CD4-positive, alpha-beta T cell treated with Interleukin-17A for 1 hour (primary cell): ENCODE measurements at regions not wholly inside any gene's neighbourhood (a gene's known extent, or its start where the extent isn't known, plus 50 kb on each side); places are given as distances from the start of the nearest gene placed in this dataset.
"Not testable (repeated sequence)": the region's sequence is repeated elsewhere in the genome, so short reads cannot be mapped to it uniquely, and the experiment has no call there.

Experiments used
- DNase-seq: peaks from one replicate; pipeline ENCODE4 v3.0.0-alpha.2; 2020

DNA sequence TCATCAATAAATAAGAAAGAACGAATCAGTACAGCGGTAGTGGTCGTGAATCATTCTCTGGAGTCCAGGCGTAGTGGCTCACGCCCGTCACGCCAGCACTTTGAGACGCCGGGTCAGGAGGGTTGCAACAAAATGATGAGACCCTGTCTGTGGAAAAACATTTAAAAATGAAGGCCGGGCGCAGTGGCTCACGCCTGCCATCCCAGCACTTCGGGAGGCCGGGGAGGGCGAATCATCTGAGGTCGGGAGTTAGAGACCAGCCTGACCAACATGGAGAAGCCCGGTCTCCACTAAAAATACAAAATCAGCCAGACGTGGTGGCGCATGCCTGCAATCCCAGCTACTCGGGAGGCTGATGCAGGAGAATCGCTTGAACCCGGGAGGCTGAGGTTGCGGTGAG, 111.8 kb upstream of the ANKRD30BL start:
- DNase-seq = not testable (repeated sequence)

DNA sequence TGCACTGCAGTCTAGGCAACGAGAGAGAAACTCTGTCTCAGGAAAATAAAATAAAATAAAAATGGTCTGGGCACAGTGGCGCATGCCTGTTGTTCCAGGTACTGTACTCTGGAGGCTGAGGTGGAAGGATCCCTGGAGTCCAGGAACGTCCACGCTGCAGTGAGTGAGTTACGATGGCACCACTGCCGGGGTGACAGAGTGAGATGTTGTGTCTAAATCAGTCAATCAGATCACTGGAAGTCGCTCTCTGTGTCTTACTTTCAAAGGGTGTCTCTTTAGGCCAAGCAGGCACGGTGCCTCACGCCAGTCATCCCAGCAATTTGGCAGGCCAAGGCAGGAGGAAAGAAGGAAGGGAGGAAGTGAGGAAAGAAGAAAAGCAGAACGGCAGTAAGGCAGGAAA, 112.2 kb upstream of the ANKRD30BL start:
- no peak for DNase-seq

DNA sequence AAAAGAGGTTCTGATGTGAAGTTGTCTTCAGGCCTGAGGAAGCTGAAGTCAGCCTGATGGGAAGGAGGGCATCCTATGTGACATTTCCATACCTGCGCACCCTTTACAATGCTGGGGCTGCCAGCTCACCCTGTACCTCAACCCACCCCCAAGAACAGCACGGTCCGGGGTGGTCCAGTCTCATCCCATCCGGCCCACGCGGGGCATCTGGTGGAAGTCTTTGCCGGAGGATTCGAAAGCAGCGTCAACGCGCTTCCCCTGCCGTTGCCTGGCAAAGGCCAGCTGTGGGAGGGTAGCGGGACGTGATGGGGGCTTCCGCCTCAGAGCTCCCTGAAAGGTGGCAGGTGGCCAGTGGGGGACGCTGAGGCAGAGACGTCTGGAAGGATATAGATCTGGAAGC, 113.6 kb upstream of the ANKRD30BL start:
- DNase-seq = no peak

DNA sequence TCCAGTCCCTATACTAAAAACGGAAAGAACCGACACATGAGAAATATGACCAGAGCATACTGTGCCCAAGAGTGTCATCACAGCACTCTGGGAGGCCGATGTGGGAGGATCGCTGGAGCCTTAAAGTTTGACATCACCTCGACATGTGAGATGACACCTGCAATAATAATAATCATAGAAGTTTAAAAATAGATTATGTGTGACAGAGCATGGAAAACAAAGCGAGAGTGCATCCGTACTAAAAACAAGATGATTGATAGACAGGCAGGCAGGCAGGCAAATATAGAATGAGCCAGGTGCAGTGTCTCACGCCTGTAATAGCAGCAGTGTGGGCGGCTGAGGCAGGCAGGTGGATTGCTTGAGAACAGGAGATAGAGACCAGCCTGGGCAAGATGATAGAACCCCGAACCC, 114.8 kb upstream of the ANKRD30BL start:
- DNase-seq = no peak

DNA sequence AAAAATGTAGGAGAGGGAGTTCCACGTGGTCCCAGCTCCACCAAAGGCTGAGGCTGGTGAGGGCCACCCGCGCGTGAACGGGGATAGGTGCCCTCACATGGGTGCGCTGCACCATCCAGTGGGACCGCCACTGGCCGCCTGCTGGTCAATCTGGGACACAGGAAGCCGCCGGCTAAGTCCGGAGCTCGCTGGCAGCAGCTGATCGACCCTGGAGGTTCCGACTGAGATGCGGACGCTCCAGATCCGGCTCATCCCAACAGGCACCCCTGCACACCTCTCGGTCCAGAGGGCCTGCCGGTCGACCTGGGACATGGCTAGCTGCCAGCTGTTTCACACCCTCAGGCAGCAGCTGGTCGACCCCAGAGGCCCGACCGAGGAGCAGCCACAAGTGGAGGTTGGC, 116.5 kb upstream of the ANKRD30BL start:
- DNase-seq = no peak

DNA sequence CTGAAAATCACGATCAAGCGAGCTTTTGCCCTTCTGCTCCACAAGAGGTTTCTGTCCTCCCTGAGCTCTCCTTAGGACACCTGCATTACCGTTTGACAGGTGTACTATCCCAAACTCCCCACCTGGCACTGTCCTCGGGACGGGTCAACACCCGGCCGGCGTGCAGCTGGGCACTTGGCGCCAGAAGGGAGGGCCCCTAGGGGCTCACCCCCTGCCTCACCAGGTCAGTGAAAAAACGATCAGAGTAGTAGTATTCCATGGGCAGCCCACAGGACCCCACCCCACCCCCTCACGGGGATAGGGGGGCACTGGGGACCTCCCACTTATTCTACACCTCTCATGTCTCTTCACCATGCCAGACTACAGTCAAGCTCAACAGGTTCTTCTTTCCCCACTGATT, 117.6 kb upstream of the ANKRD30BL start:
- no peak for DNase-seq

DNA sequence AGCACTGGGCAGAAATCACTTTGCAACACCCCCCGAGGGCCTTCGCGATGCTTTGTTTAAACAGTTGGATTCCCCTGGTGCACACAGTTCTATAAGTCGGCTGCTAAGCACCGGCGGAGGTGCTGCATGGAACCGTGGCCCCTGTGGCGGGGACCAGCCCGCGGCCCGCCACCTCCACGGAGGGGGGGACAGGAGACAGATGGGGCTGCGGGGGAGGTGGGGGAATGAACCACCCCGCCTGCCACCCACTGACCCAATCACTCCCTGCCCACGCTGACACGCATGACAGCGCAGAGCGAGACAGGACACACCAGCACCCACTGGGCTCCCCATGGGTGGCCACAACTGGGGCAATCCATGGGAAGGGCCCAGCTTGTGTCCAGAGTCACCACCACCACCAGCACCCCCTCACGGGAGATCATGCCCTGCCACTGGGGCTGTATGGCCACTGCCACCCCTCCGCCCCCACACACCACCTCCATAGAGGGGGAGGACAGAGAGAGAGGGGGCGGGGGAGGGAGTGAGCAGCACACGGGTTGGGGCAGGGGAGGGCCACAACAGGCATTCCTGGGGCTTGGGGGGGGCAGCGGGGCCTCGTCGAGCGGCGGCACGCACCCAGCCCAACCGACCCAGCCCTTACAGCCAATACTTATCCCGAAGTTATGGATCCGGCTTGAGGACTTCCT, 118.3 kb upstream of the ANKRD30BL start:
- DNase-seq = no peak

DNA sequence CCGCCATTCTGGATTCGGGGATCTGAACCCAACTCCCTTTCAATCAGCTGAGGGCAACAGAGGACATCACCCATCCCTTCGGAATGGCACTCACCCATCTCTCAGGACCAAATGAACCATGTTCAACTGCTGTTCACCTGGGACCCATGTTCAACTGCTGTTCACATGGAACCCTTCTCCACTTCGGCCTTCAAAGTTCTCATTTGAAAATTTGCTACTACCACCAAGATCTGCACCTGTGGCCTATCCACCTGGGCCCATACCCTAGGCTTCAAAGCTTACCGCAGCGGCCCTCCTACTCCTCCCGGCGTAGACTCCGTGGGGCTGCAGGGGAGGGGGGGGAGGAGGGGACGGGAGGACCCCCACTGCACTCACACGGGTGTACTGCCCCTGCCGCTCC, 119.2 kb upstream of the ANKRD30BL start:
- DNase-seq = no peak

DNA sequence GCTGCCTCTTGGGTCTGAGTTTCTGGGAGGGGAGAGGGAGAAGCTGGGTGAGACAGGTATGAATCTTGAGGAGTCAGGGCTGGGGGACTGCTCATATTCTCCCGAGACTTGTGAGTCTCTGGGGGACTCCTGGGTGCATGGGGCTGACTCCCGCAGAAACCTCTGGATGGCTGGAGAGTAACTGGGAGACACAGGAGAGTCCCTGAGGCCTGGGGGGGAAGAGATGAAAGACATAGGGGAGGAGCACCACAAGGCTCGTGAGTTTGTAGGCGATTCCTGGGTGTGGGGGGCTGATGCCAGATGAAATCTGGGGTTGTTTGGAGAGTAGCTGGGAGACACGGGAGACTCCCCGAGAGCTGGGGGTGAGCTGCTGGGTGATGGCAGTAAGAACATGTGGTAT, 120.4 kb upstream of the ANKRD30BL start:
- not testable (repeated sequence) for DNase-seq

DNA sequence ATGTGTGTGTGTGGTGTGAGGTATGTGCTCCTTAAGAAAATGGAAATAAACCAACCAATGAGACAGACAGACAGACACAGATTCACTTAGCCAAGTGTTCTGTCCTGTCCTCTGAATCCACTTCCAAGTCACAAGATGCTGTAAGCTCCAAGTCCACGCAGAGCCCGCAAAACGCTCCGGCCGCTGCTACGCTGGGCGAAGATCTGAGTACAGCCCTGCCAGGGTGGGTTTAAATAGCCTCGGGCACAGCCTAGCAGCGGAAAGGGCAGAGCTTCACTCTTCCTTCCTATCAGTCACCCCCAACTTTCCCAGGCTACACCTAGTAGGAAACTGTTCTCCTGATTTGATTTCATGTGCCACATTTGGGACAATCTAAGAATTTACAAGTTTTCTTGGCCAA, 121.2 kb upstream of the ANKRD30BL start:
- DNase-seq = no peak

DNA sequence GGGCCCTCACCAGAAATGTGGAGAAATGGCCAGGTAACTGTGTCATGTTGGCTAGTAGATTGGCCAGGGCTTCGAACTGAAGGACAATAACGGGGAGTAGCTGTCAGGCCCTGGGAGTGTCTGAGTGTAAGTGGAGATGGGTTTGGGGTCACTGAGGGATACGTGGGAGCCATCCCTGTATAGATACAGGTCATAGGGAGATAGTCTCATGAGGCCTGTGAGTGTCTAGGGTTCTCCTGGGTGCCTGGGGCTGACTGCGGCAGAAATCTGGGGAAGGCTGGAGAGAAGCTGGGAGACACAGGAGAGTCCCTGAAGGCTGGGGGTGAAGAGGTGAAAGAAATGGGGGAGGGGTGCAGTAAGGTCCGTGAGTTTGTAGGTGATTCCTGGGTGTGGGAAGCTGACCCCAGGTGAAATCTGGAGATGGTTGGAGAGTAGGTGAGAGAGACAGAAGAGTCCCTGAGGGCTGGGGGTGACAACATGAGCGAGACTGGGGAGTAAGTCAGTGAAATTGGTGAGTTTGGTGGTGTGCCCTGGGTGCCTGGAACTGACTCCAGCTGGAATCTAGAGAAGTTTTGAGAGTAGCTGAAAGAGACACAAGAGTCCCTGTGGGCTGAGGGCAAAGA, 124.6 kb upstream of the ANKRD30BL start:
- DNase-seq = not testable (repeated sequence)

DNA sequence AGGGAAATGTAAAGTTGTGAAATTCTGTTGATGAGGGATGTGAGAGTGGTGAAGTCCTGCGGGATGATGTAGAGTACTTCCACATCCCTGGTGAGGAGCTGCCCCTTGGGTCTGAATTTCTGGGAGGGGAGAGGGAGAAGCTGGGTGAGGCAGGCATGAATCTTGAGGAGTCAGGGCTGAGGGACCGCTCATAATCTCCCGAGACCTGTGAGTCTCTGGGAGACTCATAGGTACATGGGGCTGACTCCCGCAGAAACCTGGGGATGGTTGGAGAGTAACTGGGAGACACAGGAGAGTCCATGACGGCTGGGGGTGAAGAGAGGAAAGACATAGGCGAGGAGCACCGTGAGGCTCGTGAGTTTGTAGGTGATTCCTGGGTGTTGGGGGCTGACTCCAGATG, 126.2 kb upstream of the ANKRD30BL start:
- DNase-seq = not testable (repeated sequence)

DNA sequence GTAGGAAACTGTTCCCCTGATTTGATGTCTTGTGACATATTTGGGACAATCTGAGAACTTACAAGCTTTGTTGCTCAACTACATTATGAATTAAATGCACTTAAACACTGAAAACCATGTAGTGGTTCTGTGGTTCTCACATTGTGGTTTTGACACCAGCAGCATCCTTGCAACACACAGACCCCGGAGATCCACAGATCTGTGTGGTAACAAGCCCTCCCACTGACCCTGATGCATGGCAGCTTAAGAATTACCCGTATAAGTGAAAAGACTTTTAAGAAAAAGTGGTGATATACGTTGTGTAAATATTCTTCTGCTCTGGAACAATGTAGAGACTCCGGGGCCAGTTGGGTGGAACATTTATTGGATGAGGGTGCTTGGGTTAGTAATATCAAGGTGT, 127.4 kb upstream of the ANKRD30BL start:
- not testable (repeated sequence) for DNase-seq

DNA sequence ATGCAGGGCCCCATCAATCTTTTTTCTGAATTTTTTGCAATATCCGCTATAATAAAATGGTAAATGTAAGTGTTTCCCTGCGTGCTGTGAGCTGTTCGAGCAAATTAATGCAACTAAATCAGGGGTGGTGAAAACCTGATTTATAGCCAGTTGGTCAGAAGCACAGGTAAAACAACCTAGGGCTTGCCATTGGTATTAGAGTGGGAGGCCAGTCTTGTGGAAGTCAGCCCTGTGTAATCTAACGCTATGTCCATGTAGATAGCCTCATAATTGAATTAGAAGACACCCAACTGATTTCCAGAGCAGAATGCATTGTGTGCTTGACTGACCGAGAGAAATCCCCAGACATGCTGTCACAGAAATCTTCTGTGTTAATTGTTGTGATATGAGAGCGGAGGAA, 126.8 kb upstream of the GPR39 start:
- not testable (repeated sequence) for DNase-seq

DNA sequence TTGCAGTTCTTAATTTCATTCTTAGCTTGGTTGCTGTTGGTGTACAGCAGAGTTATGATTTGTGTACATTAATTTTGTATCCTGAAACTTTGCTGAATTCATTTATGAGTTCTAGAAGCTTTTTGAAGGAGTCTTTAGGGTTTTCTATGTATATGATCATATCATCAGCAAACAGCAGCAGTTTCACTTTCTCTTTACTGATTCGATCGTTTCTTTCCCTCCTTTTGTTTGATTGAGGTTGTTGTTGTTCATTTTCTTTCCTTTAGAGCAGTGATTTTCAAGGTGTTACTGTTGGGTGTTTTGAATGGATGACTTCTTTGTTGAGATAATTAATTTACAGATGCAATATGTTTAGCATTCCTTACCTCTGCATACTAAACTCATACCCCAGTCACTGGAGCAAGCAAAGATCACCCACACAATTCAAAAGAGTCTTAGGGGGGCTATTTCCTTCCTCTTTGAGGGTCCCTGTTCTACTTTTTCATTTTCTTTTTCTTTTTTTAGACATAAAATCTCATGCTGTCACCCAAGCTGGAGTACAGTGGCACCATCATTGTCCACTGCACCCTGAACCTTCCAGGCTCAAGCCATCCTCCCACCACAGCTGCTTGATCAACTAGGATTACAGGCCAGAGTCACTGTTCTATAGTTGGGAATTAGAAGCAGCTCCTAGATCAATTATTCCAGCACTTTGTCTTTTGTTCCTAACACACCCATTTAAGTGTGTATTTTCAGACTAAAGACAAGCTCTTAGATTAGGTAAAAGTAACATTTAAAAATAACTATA, 115.8 kb upstream of the GPR39 start:
- DNase-seq = not testable (repeated sequence)

DNA sequence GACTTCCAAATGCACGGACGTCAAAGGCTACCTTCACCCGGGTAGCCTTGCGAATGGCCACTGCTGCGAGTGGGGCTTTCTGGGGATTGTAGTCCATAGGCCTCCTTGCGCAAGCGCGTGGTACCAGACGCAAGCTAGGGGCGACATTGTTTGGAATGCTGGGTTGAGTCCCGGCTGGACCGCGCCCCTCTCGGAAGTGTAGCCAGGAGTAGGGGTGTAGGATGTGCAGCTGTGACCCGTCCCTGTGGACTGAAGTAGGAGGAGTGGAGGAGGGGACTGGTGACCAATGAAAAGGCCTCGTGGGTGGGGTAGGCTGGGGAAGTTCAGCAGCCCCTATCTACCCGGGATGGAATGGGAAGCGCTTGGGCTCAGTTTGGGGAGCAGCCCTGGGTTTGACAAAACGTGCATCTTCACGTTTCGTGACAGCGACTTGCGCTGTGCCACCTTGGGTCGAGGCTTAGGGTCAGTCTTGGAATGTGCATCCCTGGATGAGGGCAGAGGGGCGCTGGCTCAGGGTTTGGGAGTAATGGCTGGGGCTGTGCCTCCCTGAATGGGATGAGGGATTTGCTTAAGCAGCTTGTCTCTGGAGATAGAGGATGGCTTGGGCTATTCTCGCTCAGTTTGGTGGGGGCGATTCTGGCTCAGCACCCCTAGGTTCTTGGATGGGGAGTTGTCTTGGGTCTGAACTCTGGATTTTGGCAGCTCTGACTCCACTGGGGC, 111.8 kb upstream of the GPR39 start:
- DNase-seq = not testable (repeated sequence)

DNA sequence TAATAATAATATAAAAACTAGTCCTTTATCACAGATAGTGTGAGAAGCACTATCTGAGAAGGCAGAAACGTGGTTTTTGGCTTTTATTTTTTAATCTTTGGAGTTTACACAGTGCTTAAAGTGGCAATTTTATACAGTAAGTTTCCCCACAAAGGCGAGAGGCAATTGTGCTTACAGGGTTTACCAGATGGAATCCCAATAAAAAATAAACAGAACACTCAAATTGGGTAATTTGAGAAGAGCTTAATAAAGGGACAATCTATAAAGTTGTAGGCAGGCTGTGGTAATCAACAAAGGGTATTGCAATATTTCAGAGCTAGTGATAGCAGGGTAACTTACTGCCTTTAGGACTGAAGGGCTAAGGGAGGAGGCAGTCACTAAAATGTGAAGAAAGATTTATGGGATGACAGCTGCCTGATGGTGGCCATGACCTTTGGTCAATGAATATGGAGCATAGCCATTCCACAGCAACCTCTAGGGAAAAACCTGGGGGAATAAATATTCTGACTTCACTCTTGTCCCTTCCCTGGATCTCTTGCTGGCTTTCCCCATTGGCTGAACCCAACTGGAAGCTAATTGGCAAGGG, 108.9 kb upstream of the GPR39 start:
- DNase-seq = not testable (repeated sequence)

DNA sequence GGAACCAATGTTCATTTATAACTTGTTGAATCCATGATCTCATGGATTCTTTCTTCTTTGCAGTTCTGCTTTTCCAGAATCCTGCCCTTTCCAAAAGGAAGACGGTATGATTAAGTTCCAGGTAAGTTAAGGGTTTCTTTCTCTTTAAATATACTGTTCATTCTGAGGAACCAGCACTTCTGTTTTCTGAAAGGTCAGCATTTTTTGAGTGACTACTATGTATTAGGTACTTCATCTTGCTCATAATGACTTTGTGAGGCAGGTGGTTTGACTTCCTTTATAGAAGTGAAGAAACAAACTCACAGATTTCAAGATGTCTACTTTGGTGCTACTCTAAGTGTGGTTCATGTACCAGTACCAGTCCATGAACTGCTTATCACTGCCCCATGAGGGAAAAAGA, 107.4 kb upstream of the GPR39 start:
- not testable (repeated sequence) for DNase-seq

DNA sequence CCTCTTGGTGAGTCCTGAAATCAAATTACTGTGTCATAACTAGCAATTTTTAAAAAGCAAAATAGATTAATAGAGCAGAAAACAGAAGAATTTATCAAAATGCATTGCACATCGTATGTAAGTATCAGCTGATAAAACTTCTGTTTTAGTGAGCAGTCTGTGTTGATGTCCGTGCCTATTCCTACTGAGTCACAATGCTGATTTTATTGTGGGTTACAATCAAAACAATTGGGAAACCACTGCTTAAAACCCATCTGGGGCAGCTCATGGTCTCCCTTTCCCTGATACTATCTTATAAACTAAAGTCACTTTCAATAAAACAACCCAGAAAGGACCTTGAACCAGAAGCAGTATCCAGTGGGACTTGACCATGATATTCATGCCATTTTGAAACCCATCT, 101.1 kb upstream of the GPR39 start:
- not testable (repeated sequence) for DNase-seq

DNA sequence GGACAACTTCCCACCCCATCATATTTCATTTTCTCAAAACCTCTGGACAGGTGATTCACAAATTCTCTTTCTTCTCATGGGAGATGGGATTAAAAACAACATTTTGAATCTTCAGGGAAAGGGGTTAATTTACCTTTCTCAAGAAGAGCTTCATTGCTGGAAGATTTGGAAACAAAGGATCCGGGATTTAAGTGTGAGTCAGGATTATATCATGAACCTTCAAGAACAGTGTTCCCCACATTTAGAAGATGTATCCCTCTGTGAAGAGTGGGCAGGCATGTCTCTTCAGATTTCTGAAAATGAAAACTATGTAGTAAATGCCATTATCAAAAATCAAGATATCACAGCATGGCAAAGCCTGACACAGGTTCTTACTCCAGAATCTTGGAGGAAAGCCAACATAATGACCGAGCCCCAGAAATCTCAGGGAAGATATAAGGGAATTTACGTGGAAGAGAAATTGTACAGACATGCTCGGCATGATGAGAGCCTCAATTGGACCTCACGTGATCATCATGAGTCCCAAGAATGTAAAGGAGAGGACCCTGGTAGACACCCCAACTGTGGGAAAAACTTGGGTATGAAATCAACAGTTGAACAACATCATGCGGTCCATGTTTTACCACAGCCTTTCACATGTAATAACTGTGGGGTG, 99.5 kb upstream of the GPR39 start:
- not testable (repeated sequence) for DNase-seq

DNA sequence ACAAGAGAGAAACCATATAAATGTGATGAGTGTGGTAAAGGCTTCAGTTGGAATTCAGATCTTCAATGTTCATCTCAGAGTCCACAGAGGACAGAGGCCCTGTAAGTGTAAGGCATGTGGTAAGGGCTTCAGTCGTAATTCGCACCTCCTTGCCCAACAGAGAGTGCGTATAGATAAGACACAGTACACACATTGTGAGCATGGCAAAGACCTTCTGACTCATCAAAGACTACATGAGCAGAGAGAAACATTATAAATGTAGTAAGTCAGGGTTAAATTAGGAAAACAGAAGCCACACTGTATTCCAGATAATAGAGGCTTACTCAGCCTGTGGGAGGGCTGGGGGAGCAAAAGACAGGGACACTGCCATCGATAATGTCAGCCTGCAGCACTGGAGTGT, 98.1 kb upstream of the GPR39 start:
- DNase-seq = not testable (repeated sequence)

DNA sequence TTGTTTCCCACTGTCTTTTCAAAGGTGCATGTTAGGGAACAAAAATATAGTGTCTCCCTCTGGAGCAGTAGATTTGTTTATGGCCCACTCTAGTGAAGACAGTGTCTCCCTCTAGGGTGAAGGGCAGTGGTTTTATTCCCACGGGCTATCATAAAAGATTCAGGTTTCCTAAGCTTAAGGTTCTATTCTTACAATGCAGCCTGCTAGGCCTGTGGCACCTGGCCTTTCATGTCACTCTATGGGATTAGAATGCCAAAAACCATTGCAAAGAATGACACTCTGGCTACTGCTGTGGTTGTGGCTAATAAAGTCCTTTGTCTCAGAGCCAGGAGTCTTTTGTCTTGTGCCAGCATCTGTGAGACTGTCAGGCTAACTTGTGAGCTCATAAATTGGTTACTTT, 92.6 kb upstream of the GPR39 start:
- not testable (repeated sequence) for DNase-seq
